ENCODE measurements at regions not wholly inside any gene's neighbourhood (a gene's known extent, or its start where the extent isn't known, plus 50 kb on each side); places are given as distances from the start of the nearest gene placed in this dataset.

GRCh38 chr18:29004921-29005320, 828.0 kb upstream of the CDH2 start:
- no peak for TF ChIP-seq EZH2 (IDR thresholded peaks at IDR 0.05; ENCODE audit: low read length, missing control alignments)
- TF ChIP-seq, protein P1, sequence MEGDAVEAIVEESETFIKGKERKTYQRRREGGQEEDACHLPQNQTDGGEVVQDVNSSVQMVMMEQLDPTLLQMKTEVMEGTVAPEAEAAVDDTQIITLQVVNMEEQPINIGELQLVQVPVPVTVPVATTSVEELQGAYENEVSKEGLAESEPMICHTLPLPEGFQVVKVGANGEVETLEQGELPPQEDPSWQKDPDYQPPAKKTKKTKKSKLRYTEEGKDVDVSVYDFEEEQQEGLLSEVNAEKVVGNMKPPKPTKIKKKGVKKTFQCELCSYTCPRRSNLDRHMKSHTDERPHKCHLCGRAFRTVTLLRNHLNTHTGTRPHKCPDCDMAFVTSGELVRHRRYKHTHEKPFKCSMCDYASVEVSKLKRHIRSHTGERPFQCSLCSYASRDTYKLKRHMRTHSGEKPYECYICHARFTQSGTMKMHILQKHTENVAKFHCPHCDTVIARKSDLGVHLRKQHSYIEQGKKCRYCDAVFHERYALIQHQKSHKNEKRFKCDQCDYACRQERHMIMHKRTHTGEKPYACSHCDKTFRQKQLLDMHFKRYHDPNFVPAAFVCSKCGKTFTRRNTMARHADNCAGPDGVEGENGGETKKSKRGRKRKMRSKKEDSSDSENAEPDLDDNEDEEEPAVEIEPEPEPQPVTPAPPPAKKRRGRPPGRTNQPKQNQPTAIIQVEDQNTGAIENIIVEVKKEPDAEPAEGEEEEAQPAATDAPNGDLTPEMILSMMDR (conservative IDR thresholded peaks at IDR 0.05 in 1 of 2, IDR thresholded peaks at IDR 0.05 in 1 of 2; ENCODE audit: low read depth in 1 of 2, low read length in 2 of 2) = no peak

Data from fibroblast of lung (primary cell).